ENCODE measurements at regions not wholly inside any gene's neighbourhood (a gene's known extent, or its start where the extent isn't known, plus 50 kb on each side); places are given as distances from the start of the nearest gene placed in this dataset.

DNA sequence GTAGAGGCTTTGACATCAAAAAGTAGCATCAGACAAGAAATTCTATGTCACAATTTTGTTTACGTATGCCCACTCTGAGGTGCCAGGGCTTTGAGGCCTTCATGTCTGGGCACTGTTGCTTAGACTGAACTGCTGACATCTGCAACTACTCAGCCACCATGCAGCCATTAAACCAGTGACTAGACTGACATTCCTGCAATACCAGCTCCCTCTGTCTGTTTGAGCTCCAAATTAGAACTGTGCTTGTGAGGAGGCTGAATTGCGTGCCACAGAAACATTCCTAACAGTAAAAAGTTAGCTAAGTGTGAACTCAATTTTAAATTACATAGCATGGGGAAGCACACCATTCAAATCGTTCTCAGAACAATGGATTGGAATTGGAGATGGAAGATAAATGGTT lies 163.2 kb downstream of the INSIG2 start:
- FAIRE-seq = no peak
- no peak for TF ChIP-seq POLR2A (IDR thresholded peaks at IDR 0.05; ENCODE audit: low read depth, low read length)
- DNase-seq (ENCODE audit: insufficient read length, low spot score) = no peak

DNA sequence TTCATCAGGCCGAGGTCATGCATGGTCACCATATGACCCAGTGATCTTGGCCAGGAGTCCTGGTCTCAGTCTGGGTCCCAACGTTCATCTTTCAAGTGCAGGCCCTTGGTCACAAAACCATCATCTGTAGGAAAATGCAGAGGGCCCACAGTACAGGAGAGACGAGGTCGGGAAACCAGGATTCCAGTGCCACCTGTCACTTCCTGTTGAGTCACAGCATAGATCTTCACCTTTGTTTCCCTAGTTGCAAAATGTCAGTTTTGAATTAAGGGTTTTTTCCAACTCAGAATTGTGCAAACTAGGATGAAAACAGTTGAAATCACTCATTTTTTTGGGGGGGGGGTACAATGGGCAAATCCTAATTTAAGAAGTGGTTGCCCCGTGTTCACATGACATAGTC lies 162.2 kb downstream of the INSIG2 start:
- no peak for TF ChIP-seq POLR2A (IDR thresholded peaks at IDR 0.05; ENCODE audit: low read depth, low read length)
- DNase-seq (ENCODE audit: insufficient read length, low spot score) (no peak), FAIRE-seq (no peak)

DNA sequence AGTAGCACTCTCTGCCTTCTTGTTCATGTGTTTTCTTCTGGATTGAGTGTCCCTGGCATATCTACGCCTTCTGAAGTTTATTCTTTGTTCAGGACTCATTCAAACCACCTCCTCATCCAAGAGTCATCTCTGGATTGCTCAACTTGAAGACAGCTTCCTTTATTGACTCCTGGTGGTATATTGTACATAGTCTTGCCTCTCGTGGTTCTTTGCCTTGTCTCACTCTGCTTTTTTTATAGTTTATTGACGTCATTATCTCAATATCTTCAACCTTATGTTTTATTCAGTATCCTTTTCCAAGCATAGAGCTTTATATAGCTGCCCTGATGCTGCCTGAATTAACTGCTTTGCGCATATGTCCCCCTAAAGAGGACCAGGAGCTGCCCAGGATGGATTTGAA lies 161.7 kb downstream of the INSIG2 start:
- DNase-seq (ENCODE audit: insufficient read length, low spot score) = no peak
- no peak for FAIRE-seq

GRCh38 chr2:118249531-118249930 lies 161.3 kb downstream of the INSIG2 start:
- no peak for TF ChIP-seq POLR2A (IDR thresholded peaks at IDR 0.05; ENCODE audit: low read depth, low read length)
- no peak for DNase-seq (ENCODE audit: insufficient read length, low spot score)
- FAIRE-seq = no peak

More for the DNA sequence above, 161.7 kb downstream of the INSIG2 start:
- no peak for TF ChIP-seq POLR2A (IDR thresholded peaks at IDR 0.05; ENCODE audit: low read depth, low read length)

DNA sequence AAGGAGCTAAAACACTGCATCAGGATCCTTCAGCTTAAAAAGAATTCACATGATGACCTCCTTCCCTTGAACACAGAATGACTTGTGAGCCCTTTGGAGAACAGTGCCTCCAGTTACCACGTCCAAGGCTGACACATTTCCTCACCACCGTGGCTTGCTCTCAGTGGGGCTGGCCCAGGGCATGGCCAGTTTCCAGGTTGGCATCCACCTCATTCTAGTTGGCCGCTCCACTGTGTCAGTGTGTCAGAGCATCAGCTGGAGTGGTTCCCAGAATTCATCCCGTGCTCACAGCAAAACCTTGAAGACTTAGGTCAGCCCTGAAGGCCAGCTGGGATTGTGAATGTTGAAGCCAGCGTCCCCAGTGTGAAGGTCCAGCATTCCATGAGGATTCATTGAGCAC lies 158.5 kb downstream of the INSIG2 start:
- DNase-seq (ENCODE audit: insufficient read length, low spot score) = no peak
- no peak for TF ChIP-seq POLR2A (IDR thresholded peaks at IDR 0.05; ENCODE audit: low read depth, low read length)
- no peak for FAIRE-seq

- no peak for FAIRE-seq
- no peak for DNase-seq (ENCODE audit: insufficient read length, low spot score)
- TF ChIP-seq POLR2A (IDR thresholded peaks at IDR 0.05; ENCODE audit: low read depth, low read length) = no peak
Observed at GRCh38 chr2:118246079-118246478, 157.8 kb downstream of the INSIG2 start.

DNA sequence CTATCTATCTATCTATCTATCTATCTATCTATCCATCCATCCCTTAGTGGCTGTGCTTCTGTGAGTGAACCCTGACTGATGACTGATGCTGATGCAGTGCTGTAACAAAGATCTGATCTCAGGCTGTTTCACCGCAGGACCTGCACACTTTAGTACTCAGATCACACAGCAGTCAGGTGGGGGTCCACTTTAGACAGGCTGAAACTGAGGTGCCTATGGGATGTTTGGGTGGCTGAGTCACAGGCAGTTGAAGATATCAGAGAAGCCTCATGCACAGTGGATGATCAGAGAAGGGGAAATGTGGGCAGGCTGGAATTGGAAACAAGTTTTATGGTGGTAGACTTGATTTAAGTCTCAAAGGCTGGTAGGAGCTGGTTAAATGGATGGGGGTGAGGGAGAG lies 156.4 kb downstream of the INSIG2 start:
- DNase-seq (ENCODE audit: insufficient read length, low spot score) (no peak), FAIRE-seq (no peak)
- no peak for TF ChIP-seq POLR2A (IDR thresholded peaks at IDR 0.05; ENCODE audit: low read depth, low read length)

DNA sequence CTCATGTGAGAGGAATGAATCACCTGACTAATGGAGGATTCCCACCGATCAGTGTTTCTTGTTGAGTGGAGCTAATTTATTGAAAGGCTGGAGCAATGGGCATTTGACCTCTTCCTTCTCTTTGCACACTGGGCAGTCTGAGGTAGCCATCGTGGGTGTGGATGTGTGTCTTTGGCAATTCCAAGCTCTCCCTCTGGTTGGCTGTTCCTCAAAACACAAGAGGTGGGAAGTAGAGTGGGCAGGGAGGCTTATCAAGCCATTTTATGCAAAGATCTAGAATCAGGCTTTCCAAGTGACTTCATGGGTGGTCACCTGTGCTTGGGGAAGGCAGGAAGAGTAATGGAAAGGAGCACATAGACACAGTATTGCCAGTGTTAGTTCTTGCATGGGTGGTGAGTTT lies 154.8 kb downstream of the INSIG2 start:
- DNase-seq (ENCODE audit: insufficient read length, low spot score) (no peak), FAIRE-seq (no peak)
- no peak for TF ChIP-seq POLR2A (IDR thresholded peaks at IDR 0.05; ENCODE audit: low read depth, low read length)

DNA sequence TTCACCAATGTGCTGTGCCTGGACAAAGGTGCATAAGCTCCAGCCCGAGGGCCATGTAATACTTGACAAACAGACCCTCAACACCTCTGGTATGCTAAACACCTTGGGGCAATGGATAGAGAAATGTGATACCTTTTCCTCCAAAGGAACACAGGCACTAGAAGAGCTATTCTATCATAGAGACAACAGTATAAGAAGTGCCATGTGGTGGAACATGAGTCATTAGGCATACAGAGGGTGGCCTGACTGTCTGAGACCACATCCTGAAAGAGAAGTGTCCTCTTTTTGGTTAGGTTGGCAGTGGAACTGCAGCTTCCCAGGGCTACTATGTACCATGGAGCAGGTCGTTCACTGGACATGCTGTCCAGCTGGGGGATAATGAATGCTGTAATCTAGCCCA lies 153.9 kb downstream of the INSIG2 start:
- no peak for DNase-seq (ENCODE audit: insufficient read length, low spot score)
- no peak for FAIRE-seq

GRCh38 chr2:118241128-118241527 lies 152.9 kb downstream of the INSIG2 start:
- TF ChIP-seq POLR2A (IDR thresholded peaks at IDR 0.05; ENCODE audit: low read depth, low read length) = no peak
- no peak for DNase-seq (ENCODE audit: insufficient read length, low spot score)
- no peak for FAIRE-seq

More for the DNA sequence above, 153.9 kb downstream of the INSIG2 start:
- TF ChIP-seq POLR2A (IDR thresholded peaks at IDR 0.05; ENCODE audit: low read depth, low read length) = no peak

DNA sequence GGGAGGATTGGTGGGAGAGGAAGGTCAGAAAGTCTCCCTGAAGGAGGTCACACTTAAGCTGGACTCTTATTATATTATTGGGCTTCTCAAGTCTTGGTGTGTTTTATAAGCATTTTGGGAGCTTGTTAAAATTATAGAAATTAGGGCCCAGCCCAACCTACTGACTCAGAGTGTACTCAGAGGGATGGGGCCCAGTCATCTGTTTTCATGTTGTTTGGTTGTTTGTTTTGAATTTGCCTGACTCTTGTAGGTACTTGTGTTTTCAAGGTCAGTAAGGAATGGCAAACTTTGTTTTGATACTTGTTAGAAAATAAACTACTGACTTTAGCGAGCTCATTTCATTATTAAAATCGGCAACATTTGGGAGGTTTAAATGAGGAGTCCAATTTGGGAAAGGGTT lies 152.0 kb downstream of the INSIG2 start:
- FAIRE-seq (no peak), DNase-seq (ENCODE audit: insufficient read length, low spot score) (no peak)
- no peak for TF ChIP-seq POLR2A (IDR thresholded peaks at IDR 0.05; ENCODE audit: low read depth, low read length)

DNA sequence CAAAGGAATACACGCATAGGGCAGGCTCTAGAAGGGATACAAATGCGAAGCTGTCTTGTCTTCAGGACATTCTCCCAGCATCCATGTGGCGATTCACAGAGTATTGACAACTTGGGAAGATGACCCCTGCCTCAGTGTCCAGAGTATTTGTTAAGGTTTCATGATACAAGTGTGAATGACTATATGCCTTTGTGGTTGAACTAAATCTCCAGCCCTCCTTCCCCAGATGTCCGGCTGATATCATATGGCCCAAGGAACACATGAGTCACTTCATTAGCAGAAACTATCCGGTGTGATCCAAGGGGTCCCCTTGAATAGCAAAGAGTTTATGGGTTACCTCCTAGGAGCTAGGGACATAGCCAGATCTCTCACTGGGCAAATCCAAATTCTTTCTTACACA lies 151.0 kb downstream of the INSIG2 start:
- DNase-seq (ENCODE audit: insufficient read length, low spot score) (no peak), FAIRE-seq (no peak)
- TF ChIP-seq POLR2A (IDR thresholded peaks at IDR 0.05; ENCODE audit: low read depth, low read length) = no peak

- no peak for TF ChIP-seq POLR2A (IDR thresholded peaks at IDR 0.05; ENCODE audit: low read depth, low read length)
- no peak for FAIRE-seq
- DNase-seq (ENCODE audit: insufficient read length, low spot score) = no peak
Observed at GRCh38 chr2:118237451-118237850, 149.2 kb downstream of the INSIG2 start.

DNA sequence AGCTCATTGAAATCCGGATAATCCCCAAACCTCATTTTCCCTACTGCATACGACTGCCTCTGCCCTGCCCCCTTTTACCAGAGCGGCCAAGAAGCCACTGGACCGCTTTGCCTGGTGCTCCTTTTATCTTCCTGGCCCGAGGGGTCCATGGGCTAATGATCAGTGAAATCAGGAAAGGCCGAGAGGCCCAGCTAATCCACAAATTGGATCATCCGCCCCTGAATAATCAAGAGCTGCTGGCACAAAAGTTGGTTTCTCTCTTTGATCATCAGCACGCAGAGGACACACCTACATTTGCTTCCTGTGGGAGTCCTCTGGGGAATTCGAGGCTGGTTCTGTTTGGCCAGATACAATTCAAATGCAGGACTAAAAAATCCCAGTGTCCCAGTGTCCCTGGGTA lies 144.5 kb downstream of the INSIG2 start:
- no peak for FAIRE-seq
- no peak for TF ChIP-seq POLR2A (IDR thresholded peaks at IDR 0.05; ENCODE audit: low read depth, low read length)

GRCh38 chr2:118232391-118232790 lies 144.1 kb downstream of the INSIG2 start:
- no peak for FAIRE-seq
- TF ChIP-seq POLR2A (IDR thresholded peaks at IDR 0.05; ENCODE audit: low read depth, low read length) = no peak
- DNase-seq (ENCODE audit: insufficient read length, low spot score) = no peak

More for the DNA sequence above, 144.5 kb downstream of the INSIG2 start:
- no peak for DNase-seq (ENCODE audit: insufficient read length, low spot score)

DNA sequence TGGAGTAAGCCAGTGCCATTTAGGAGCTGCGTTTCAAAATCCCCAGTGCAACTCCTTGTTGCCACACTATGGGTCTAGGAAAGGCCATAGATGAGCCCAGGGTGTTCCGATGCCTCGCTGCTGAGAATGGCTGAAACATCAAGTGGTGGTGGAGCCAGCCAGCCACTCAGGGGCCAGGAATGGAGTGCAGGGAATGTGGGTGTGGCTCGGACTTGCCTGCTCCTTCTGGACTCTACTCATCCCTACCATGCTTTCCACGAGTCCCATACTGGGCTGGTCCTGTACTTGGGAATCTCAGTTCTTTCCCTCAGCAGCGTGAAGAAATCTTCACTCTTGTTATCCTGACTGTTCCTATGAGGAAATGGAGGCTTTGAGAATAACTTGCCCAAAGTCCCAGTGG lies 143.5 kb downstream of the INSIG2 start:
- FAIRE-seq = no peak
- no peak for TF ChIP-seq POLR2A (IDR thresholded peaks at IDR 0.05; ENCODE audit: low read depth, low read length)
- DNase-seq (ENCODE audit: insufficient read length, low spot score) = no peak

Measured in H54 (cell line).